SK-N-DZ (cell line): ENCODE measurements at regions not wholly inside any gene's neighbourhood (a gene's known extent, or its start where the extent isn't known, plus 50 kb on each side); places are given as distances from the start of the nearest gene placed in this dataset.

Experiments
- DNase-seq: peaks from one replicate; pipeline ENCODE4 v3.0.0-alpha.2; 2015; ENCODE audit warnings: low spot score

- DNase-seq, result peak; percentile 11
Observed at GRCh38 chr19:46944918-46945628, 74.6 kb upstream of the NPAS1 start.

- no peak for DNase-seq
Observed at GRCh38 chr19:46945694-46946489, 73.7 kb upstream of the NPAS1 start.

- no peak for DNase-seq
Observed at GRCh38 chr19:46946611-46947238, 72.9 kb upstream of the NPAS1 start.

- no peak for DNase-seq
Observed at GRCh38 chr19:46947866-46948265, 71.8 kb upstream of the NPAS1 start.

- no peak for DNase-seq
Observed at GRCh38 chr19:46950526-46951170, 69.0 kb upstream of the NPAS1 start.

GRCh38 chr19:46951171-46951986 is 68.3 kb upstream of the NPAS1 start:
- DNase-seq, result no peak

- DNase-seq, result no peak
Observed at GRCh38 chr19:46952874-46953273, 66.8 kb upstream of the NPAS1 start.

GRCh38 chr19:46953955-46954501 is 65.6 kb upstream of the NPAS1 start:
- DNase-seq, result no peak

- DNase-seq, result no peak
Observed at GRCh38 chr19:46954502-46954992, 65.1 kb upstream of the NPAS1 start.

- no peak for DNase-seq
Observed at GRCh38 chr19:46954993-46955812, 64.4 kb upstream of the NPAS1 start.

GRCh38 chr19:46955813-46956371 is 63.7 kb upstream of the NPAS1 start:
- DNase-seq, result no peak

GRCh38 chr19:46958532-46958931 is 61.1 kb upstream of the NPAS1 start:
- DNase-seq, result no peak

GRCh38 chr19:46959894-46960556 is 59.6 kb upstream of the NPAS1 start:
- DNase-seq, result no peak

GRCh38 chr19:46962030-46962570 is 57.5 kb upstream of the NPAS1 start:
- DNase-seq, result no peak

- no peak for DNase-seq
Observed at GRCh38 chr19:46963093-46963734, 56.4 kb upstream of the NPAS1 start.

- DNase-seq, result no peak
Observed at GRCh38 chr19:46967578-46968032, 52.0 kb upstream of the NPAS1 start.
